SK-N-SH treated with all-trans-retinoic acid at 6 μM for 48 hours (cell line): ENCODE measurements at regions not wholly inside any gene's neighbourhood (a gene's known extent, or its start where the extent isn't known, plus 50 kb on each side); places are given as distances from the start of the nearest gene placed in this dataset.

Experiments used
- BACH2 ChIP-seq: fragments of 250-450 bp; sonication (Bioruptor Pico); IDR thresholded peaks from 2 replicates; pipeline ENCODE4 v1.9.0; 2021; ENCODE audit warnings: mild to moderate bottlenecking, borderline replicate concordance
- RARB ChIP-seq: fragments of 250-450 bp; sonication (Bioruptor Pico); IDR thresholded peaks from 2 replicates; pipeline ENCODE4 v1.8.0; 2021; ENCODE audit warnings: mild to moderate bottlenecking, moderate library complexity

- TF ChIP-seq RARB (CRISPR knock-in tag) (no peak), BACH2 (CRISPR knock-in tag) (no peak)
Observed at GRCh38 chr7:15860264-15860949, 173.9 kb upstream of the MEOX2 start.
